WTC11 (cell line): ENCODE measurements at regions not wholly inside any gene's neighbourhood (a gene's known extent, or its start where the extent isn't known, plus 50 kb on each side); places are given as distances from the start of the nearest gene placed in this dataset.

Source experiments
- ATAC-seq: fragments of 200-7000 bp; cut with Tn5 transposase; 2 replicates; pipeline ENCODE4 v1.10.0; 2021; ENCODE audit warnings: mild to moderate bottlenecking, moderate library complexity
- CTCF ChIA-PET: fragments of 300-600 bp; sonication (Branson Sonifier 250); formaldehyde crosslinking; loops from one replicate; lab custom pipeline; 2021; ENCODE audit warnings: antibody characterized with exemption; lab: Charles Lee
- POLR2A ChIA-PET: fragments of 350-600 bp; sonication (Branson Sonifier 250); formaldehyde crosslinking; loops from one replicate; lab custom pipeline; 2021; ENCODE audit warnings: antibody characterized with exemption; lab: Charles Lee
- DNase-seq: peaks from one replicate; pipeline ENCODE4 v3.0.0; 2021; ENCODE audit warnings: low spot score
- H3K27ac Mint-ChIP-seq: 2 replicates; pipeline ENCODE4 v1.8.0; 2021; ENCODE audit warnings: mixed read lengths
- H3K27me3 Mint-ChIP-seq: 2 replicates; pipeline ENCODE4 v1.8.0; 2021; ENCODE audit warnings: low read depth, mild to moderate bottlenecking, moderate library complexity, mixed read lengths
- H3K36me3 Mint-ChIP-seq: 2 replicates; pipeline ENCODE4 v1.8.0; 2021; ENCODE audit warnings: mixed read lengths
- H3K4me1 Mint-ChIP-seq: 2 replicates; pipeline ENCODE4 v1.8.0; 2022; ENCODE audit warnings: mixed read lengths
- H3K4me3 Mint-ChIP-seq: 2 replicates; pipeline ENCODE4 v1.8.0; 2021; ENCODE audit warnings: mild to moderate bottlenecking, moderate library complexity, mixed read lengths
- H3K9me3 Mint-ChIP-seq: 2 replicates; pipeline ENCODE4 v1.8.0; 2021; ENCODE audit warnings: mixed read lengths
- ATF2 ChIP-seq: sonication (generic); formaldehyde crosslinking; IDR thresholded peaks from 2 replicates; pipeline ENCODE4 v1.8.1; 2022; ENCODE audit warnings: low read depth, missing genetic modification reagents, borderline replicate concordance
- ATF3 ChIP-seq: sonication (generic); formaldehyde crosslinking; conservative IDR thresholded peaks from 2 replicates; pipeline ENCODE4 v1.8.1; 2022; ENCODE audit warnings: mild to moderate bottlenecking, missing genetic modification reagents
- ERG ChIP-seq: fragments of 250-450 bp; sonication (Bioruptor Pico); IDR thresholded peaks from 2 replicates; pipeline ENCODE4 v1.8.0; 2021; ENCODE audit warnings: mild to moderate bottlenecking
- FOXJ3 ChIP-seq: sonication (generic); formaldehyde crosslinking; IDR thresholded peaks from 2 replicates; pipeline ENCODE4 v1.9.0; 2021; ENCODE audit warnings: missing genetic modification reagents, mild to moderate bottlenecking, borderline replicate concordance
- GABPB1 ChIP-seq: sonication (generic); formaldehyde crosslinking; IDR thresholded peaks from 2 replicates; pipeline ENCODE4 v1.8.1; 2023; ENCODE audit warnings: mild to moderate bottlenecking, missing genetic modification reagents
- KAT7 ChIP-seq: sonication (generic); formaldehyde crosslinking; IDR thresholded peaks from 2 replicates; pipeline ENCODE4 v1.8.1; 2023; ENCODE audit warnings: missing genetic modification reagents, mild to moderate bottlenecking, borderline replicate concordance
- PRDM15 ChIP-seq: sonication (generic); formaldehyde crosslinking; IDR thresholded peaks from 2 replicates; pipeline ENCODE4 v1.8.0; 2022; ENCODE audit warnings: missing genetic modification reagents
- RORB ChIP-seq: fragments of 250-450 bp; sonication (Bioruptor Pico); IDR thresholded peaks from 2 replicates; pipeline ENCODE4 v1.9.0; 2021; ENCODE audit warnings: mild to moderate bottlenecking
- SMAD3 ChIP-seq: sonication (generic); formaldehyde crosslinking; IDR thresholded peaks from 2 replicates; pipeline ENCODE4 v1.8.0; 2022; ENCODE audit warnings: missing genetic modification reagents, mild to moderate bottlenecking, borderline replicate concordance
- SMAD4 ChIP-seq: sonication (generic); formaldehyde crosslinking; IDR thresholded peaks from 2 replicates; pipeline ENCODE4 v1.8.0; 2022; ENCODE audit warnings: mild to moderate bottlenecking, missing genetic modification reagents
- SOX15 ChIP-seq: fragments of 250-450 bp; sonication (Bioruptor Pico); IDR thresholded peaks from 2 replicates; pipeline ENCODE4 v1.9.0; 2021; ENCODE audit warnings: mild to moderate bottlenecking
- STAT6 ChIP-seq: sonication (generic); formaldehyde crosslinking; conservative IDR thresholded peaks from 2 replicates; pipeline ENCODE4 v1.8.1; 2023; ENCODE audit warnings: mild to moderate bottlenecking, low read depth, missing genetic modification reagents, moderate library complexity
- ZNF121 ChIP-seq: sonication (generic); formaldehyde crosslinking; IDR thresholded peaks from 2 replicates; pipeline ENCODE4 v1.8.0; 2023; ENCODE audit warnings: missing genetic modification reagents
- ZNF423 ChIP-seq: fragments of 250-450 bp; sonication (Bioruptor Pico); IDR thresholded peaks from 2 replicates; pipeline ENCODE4 v2.1.2; 2022; ENCODE audit warnings: mild to moderate bottlenecking, moderate library complexity

- POLR2A ChIA-PET: no interaction called here
- no peak overlapping the region for H3K27ac Mint-ChIP-seq
- no peak for DNase-seq
These were observed 562.7 kb upstream of the ID2 start for GRCh38 chr2:8118940-8119781.

GRCh38 chr2:8119782-8120505 lies 561.9 kb upstream of the ID2 start:
- POLR2A ChIA-PET: no interaction called here
- DNase-seq (no peak), ATAC-seq (no peak)
- Mint-ChIP-seq H3K4me1 (peaks cover 26% of the 10 kb centered on the region), H3K27ac (no peak overlapping the region; the same call in 1 of the 2 replicates), H3K9me3 (no peaks in the 10 kb centered on the region), H3K4me3 (no peak overlapping the region), H3K36me3 (no peaks in the 10 kb centered on the region), H3K27me3 (no peaks in the 10 kb centered on the region)
- TF ChIP-seq ERG (CRISPR knock-in tag) (no peak), GABPB1 (peak; percentile 49; the same call in 1 of the 2 replicates)
- CTCF ChIA-PET: no interaction called here

More at GRCh38 chr2:8118940-8119781, 562.7 kb upstream of the ID2 start:
- Mint-ChIP-seq H3K4me3 (no peak overlapping the region), H3K36me3 (no peaks in the 10 kb centered on the region), H3K27me3 (no peaks in the 10 kb centered on the region), H3K4me1 (peaks cover 26% of the 10 kb centered on the region), H3K9me3 (no peaks in the 10 kb centered on the region)
- no peak for TF ChIP-seq RORB (CRISPR knock-in tag)
- TF ChIP-seq ZNF121: peak; percentile 32; the same call in 1 of the 2 replicates
- peak; percentile 78 for ATAC-seq
- CTCF ChIA-PET: no interaction called here

GRCh38 chr2:8120506-8120860 lies 561.4 kb upstream of the ID2 start:
- POLR2A ChIA-PET: no interaction called here
- no peak for ATAC-seq
- no peak for DNase-seq
- CTCF ChIA-PET: no interaction called here
- H3K36me3 Mint-ChIP-seq: no peaks in the 10 kb centered on the region
- TF ChIP-seq PRDM15 (CRISPR knock-in tag): no peak
- TF ChIP-seq ATF2 (CRISPR knock-in tag): no peak
- TF ChIP-seq SMAD3 (CRISPR knock-in tag): no peak
- no peak for TF ChIP-seq ATF3 (CRISPR knock-in tag)
- TF ChIP-seq SOX15 (CRISPR knock-in tag): no peak
- TF ChIP-seq FOXJ3: no peak
- TF ChIP-seq ZNF423 (CRISPR knock-in tag): no peak
- TF ChIP-seq SMAD4: no peak
- no peak for TF ChIP-seq STAT6
- TF ChIP-seq KAT7: no peak
- no peaks in the 10 kb centered on the region for H3K9me3 Mint-ChIP-seq
- no peak overlapping the region; the same call in 1 of the 2 replicates for H3K27ac Mint-ChIP-seq
- no peaks in the 10 kb centered on the region for H3K27me3 Mint-ChIP-seq
- H3K4me3 Mint-ChIP-seq: no peak overlapping the region
- peaks cover 26% of the 10 kb centered on the region for H3K4me1 Mint-ChIP-seq
